ENCODE measurements at regions not wholly inside any gene's neighbourhood (a gene's known extent, or its start where the extent isn't known, plus 50 kb on each side); places are given as distances from the start of the nearest gene placed in this dataset.

- no peak overlapping the region for H3K27ac ChIP-seq (ENCODE audit: insufficient read depth, low read length)
- no peak overlapping the region for H2AFZ ChIP-seq (ENCODE audit: low read length)
- no peaks in the 10 kb centered on the region for H3K79me2 ChIP-seq (ENCODE audit: control insufficient read depth, insufficient read depth, low read length)
- no peak overlapping the region for H3K4me2 ChIP-seq (ENCODE audit: extremely low read depth, insufficient read depth, low read length)
- no peaks in the 10 kb centered on the region for H3K36me3 ChIP-seq (ENCODE audit: control insufficient read depth, insufficient read depth, low read length)
- H3K27me3 ChIP-seq (ENCODE audit: control insufficient read depth, insufficient read depth, low read length): no peaks in the 10 kb centered on the region
- H3K4me3 ChIP-seq (replicated peaks in 1 of 4; ENCODE audit: control extremely low read depth in 1 of 4, insufficient read depth in 1 of 4, low read depth in 3 of 4, low read length in 4 of 4): no peak overlapping the region
- DNase-seq (ENCODE audit: low read depth in 2 of 2): no peak
- no peaks in the 10 kb centered on the region for H3K9me3 ChIP-seq (ENCODE audit: control insufficient read depth, insufficient read depth, low read depth, low read length)
- H3K4me1 ChIP-seq (ENCODE audit: control insufficient read depth, extremely low read depth, insufficient read depth, low read length): no peaks in the 10 kb centered on the region
- no peaks in the 10 kb centered on the region for H4K20me1 ChIP-seq (ENCODE audit: control insufficient read depth, extremely low read depth, insufficient read depth, low read length)
- no peak overlapping the region for H3K9ac ChIP-seq (ENCODE audit: insufficient read depth, low read length)
- TF ChIP-seq CTCF (conservative IDR thresholded peaks at IDR 0.05 in 1 of 2, IDR thresholded peaks at IDR 0.05 in 1 of 2; ENCODE audit: low read depth in 1 of 2, low read length in 2 of 2) (no peak), EZH2 (IDR thresholded peaks at IDR 0.05; ENCODE audit: low read length, missing control alignments) (no peak)
Measured at GRCh38 chr5:158261674-158262367, 402.9 kb upstream of the CLINT1 start.

- TF ChIP-seq EZH2 (IDR thresholded peaks at IDR 0.05; ENCODE audit: low read length, missing control alignments) (no peak), CTCF (conservative IDR thresholded peaks at IDR 0.05 in 1 of 2, IDR thresholded peaks at IDR 0.05 in 1 of 2; ENCODE audit: low read depth in 1 of 2, low read length in 2 of 2) (no peak)
- Histone ChIP-seq H2AFZ (ENCODE audit: low read length) (no peak overlapping the region), H3K79me2 (ENCODE audit: control insufficient read depth, insufficient read depth, low read length) (no peaks in the 10 kb centered on the region), H3K4me3 (replicated peaks in 1 of 4; ENCODE audit: control extremely low read depth in 1 of 4, insufficient read depth in 1 of 4, low read depth in 3 of 4, low read length in 4 of 4) (no peak overlapping the region), H3K27ac (ENCODE audit: insufficient read depth, low read length) (no peak overlapping the region), H3K9ac (ENCODE audit: insufficient read depth, low read length) (no peak overlapping the region), H4K20me1 (ENCODE audit: control insufficient read depth, extremely low read depth, insufficient read depth, low read length) (no peaks in the 10 kb centered on the region), H3K4me2 (ENCODE audit: extremely low read depth, insufficient read depth, low read length) (no peak overlapping the region), H3K9me3 (ENCODE audit: control insufficient read depth, insufficient read depth, low read depth, low read length) (no peaks in the 10 kb centered on the region), H3K27me3 (ENCODE audit: control insufficient read depth, insufficient read depth, low read length) (no peaks in the 10 kb centered on the region), H3K4me1 (ENCODE audit: control insufficient read depth, extremely low read depth, insufficient read depth, low read length) (no peaks in the 10 kb centered on the region), H3K36me3 (ENCODE audit: control insufficient read depth, insufficient read depth, low read length) (no peaks in the 10 kb centered on the region)
- DNase-seq (ENCODE audit: low read depth in 2 of 2): no peak
Measured at GRCh38 chr5:158256096-158256495, 397.2 kb upstream of the CLINT1 start.

GRCh38 chr5:158255609-158256008 lies 396.7 kb upstream of the CLINT1 start:
- Histone ChIP-seq H3K4me1 (ENCODE audit: control insufficient read depth, extremely low read depth, insufficient read depth, low read length) (no peaks in the 10 kb centered on the region), H3K27me3 (ENCODE audit: control insufficient read depth, insufficient read depth, low read length) (no peaks in the 10 kb centered on the region), H3K4me3 (replicated peaks in 1 of 4; ENCODE audit: control extremely low read depth in 1 of 4, insufficient read depth in 1 of 4, low read depth in 3 of 4, low read length in 4 of 4) (no peak overlapping the region), H3K36me3 (ENCODE audit: control insufficient read depth, insufficient read depth, low read length) (no peaks in the 10 kb centered on the region), H4K20me1 (ENCODE audit: control insufficient read depth, extremely low read depth, insufficient read depth, low read length) (no peaks in the 10 kb centered on the region), H3K27ac (ENCODE audit: insufficient read depth, low read length) (no peak overlapping the region), H3K9ac (ENCODE audit: insufficient read depth, low read length) (no peak overlapping the region), H3K79me2 (ENCODE audit: control insufficient read depth, insufficient read depth, low read length) (no peaks in the 10 kb centered on the region), H2AFZ (ENCODE audit: low read length) (no peak overlapping the region), H3K4me2 (ENCODE audit: extremely low read depth, insufficient read depth, low read length) (no peak overlapping the region), H3K9me3 (ENCODE audit: control insufficient read depth, insufficient read depth, low read depth, low read length) (no peaks in the 10 kb centered on the region)
- TF ChIP-seq CTCF (conservative IDR thresholded peaks at IDR 0.05 in 1 of 2, IDR thresholded peaks at IDR 0.05 in 1 of 2; ENCODE audit: low read depth in 1 of 2, low read length in 2 of 2) (no peak), EZH2 (IDR thresholded peaks at IDR 0.05; ENCODE audit: low read length, missing control alignments) (no peak)
- no peak for DNase-seq (ENCODE audit: low read depth in 2 of 2)
